GM12878 (cell line): ENCODE measurements at regions not wholly inside any gene's neighbourhood (a gene's known extent, or its start where the extent isn't known, plus 50 kb on each side); places are given as distances from the start of the nearest gene placed in this dataset.

Experiments
- ATAC-seq: fragments of 200-7000 bp; cut with Tn5 transposase; 3 replicates; pipeline ENCODE4 v1.9.1; 2020; ENCODE audit warnings: mild to moderate bottlenecking, moderate library complexity
- BruUV-seq: library from RNA; stranded (reverse); fragments of 400-500 nt; replicated peaks from 2 replicates; lab custom pipeline; 2021; lab: Mats Ljungman, UMichigan
- CTCF ChIA-PET: fragments of 300-600 bp; sonication (Branson Sonifier 250); formaldehyde crosslinking; extraction: SDS; loops from one replicate; lab custom pipeline; 2021; ENCODE audit warnings: inconsistent platforms; lab: Yijun Ruan, JAX
- POLR2A ChIA-PET: fragments of 350-600 bp; formaldehyde crosslinking; extraction: SDS; loops from one replicate; lab custom pipeline; 2021; ENCODE audit warnings: inconsistent platforms; lab: Charles Lee
- RAD21 ChIA-PET: fragments of 300-600 bp; sonication (Branson Sonifier 250); formaldehyde crosslinking; loops from one replicate; lab custom pipeline; 2023; ENCODE audit warnings: antibody characterized with exemption; ENCODE audit not compliant: unreplicated experiment; lab: Charles Lee
- SMC1A ChIA-PET: fragments of 300-600 bp; sonication (Branson Sonifier 250); formaldehyde crosslinking; loops from one replicate; lab custom pipeline; 2023; ENCODE audit not compliant: unreplicated experiment, uncharacterized antibody; lab: Charles Lee
- DNase-seq: peaks from one replicate; pipeline ENCODE4 v3.0.0-alpha.2; 2011; ENCODE audit warnings: low read depth, low spot score
- FAIRE-seq: peaks from 3 replicates; lab custom pipeline; 2011; peaks lifted over from hg19 to GRCh38; lab: Jason Lieb, UNC
- H2AFZ ChIP-seq: 2 replicates; pipeline ENCODE4 v1.6.0; 2011; ENCODE audit warnings: low read depth, low read length, control low read depth; ENCODE audit not compliant: control insufficient read depth
- H3K27ac ChIP-seq: 2 replicates; pipeline ENCODE4 v1.5.1; 2011; ENCODE audit warnings: control low read depth; ENCODE audit not compliant: control insufficient read depth, insufficient read depth
- H3K27me3 ChIP-seq, 2 experiments: replicated peaks in 1 of 2; 2 replicates each; pipeline versions ENCODE4 v1.6.0 to v1.6.1; 2011; ENCODE audit warnings: low read length in 1 of 2; ENCODE audit not compliant: control insufficient read depth in 2 of 2, insufficient read depth in 2 of 2
- H3K36me3 ChIP-seq, 2 experiments: 2 replicates each; pipeline ENCODE4 v1.5.1; 2011; ENCODE audit warnings: low read length in 1 of 2; ENCODE audit not compliant: control insufficient read depth in 2 of 2, insufficient read depth in 2 of 2
- H3K4me1 ChIP-seq: 2 replicates; pipeline ENCODE4 v1.6.1; 2011; ENCODE audit warnings: mild to moderate bottlenecking, low read length, moderate library complexity, mixed read lengths; ENCODE audit not compliant: control insufficient read depth, insufficient read depth
- H3K4me2 ChIP-seq: 2 replicates; pipeline ENCODE4 v1.6.0; 2011; ENCODE audit warnings: control low read depth; ENCODE audit not compliant: control insufficient read depth, insufficient read depth
- H3K4me3 ChIP-seq: fragments of 200-600 bp; sonication (generic); 2 replicates; pipeline ENCODE4 v1.5.1; 2016
- H3K79me2 ChIP-seq: 2 replicates; pipeline ENCODE4 v1.6.0; 2011; ENCODE audit warnings: low read length; ENCODE audit not compliant: control insufficient read depth, insufficient read depth
- H3K9ac ChIP-seq: 2 replicates; pipeline ENCODE4 v1.8.0; 2011; ENCODE audit warnings: low read length, control low read depth, mixed read lengths; ENCODE audit not compliant: control insufficient read depth, insufficient read depth
- H3K9me3 ChIP-seq: replicated peaks from 3 replicates; pipeline ENCODE4 v1.5.1; 2011; ENCODE audit warnings: mild to moderate bottlenecking, low read length; ENCODE audit not compliant: control insufficient read depth, insufficient read depth
- H4K20me1 ChIP-seq: 2 replicates; pipeline ENCODE4 v1.6.0; 2011; ENCODE audit not compliant: control insufficient read depth, insufficient read depth
- BMI1 ChIP-seq: fragments of 450-650 bp; IDR thresholded peaks from 2 replicates; pipeline ENCODE4 v1.6.1; 2016; ENCODE audit warnings: mild to moderate bottlenecking, moderate library complexity, borderline replicate concordance
- HSF1 ChIP-seq: fragments of 150-350 bp; IDR thresholded peaks from 2 replicates; pipeline ENCODE4 v1.6.1; 2014; ENCODE audit warnings: mild to moderate bottlenecking, low read depth, low read length
- KLF5 ChIP-seq: fragments of 450-650 bp; IDR thresholded peaks from 2 replicates; pipeline ENCODE4 v1.6.1; 2014; ENCODE audit warnings: mild to moderate bottlenecking; ENCODE audit not compliant: partially characterized antibody
- NFIC ChIP-seq: IDR thresholded peaks from 2 replicates; pipeline ENCODE4 v1.6.1; 2012; ENCODE audit warnings: low read depth, mild to moderate bottlenecking, inconsistent platforms, low read length, moderate library complexity
- SIN3A ChIP-seq: IDR thresholded peaks from 2 replicates; pipeline ENCODE4 v1.6.1; 2012; ENCODE audit warnings: low read depth, low read length, improper control_type of control experiment
- SRF ChIP-seq, 2 experiments: IDR thresholded peaks; 2 replicates each; pipeline ENCODE4 v1.6.1; 2011; ENCODE audit warnings: low read depth in 2 of 2, low read length in 2 of 2, mild to moderate bottlenecking in 1 of 2, moderate library complexity in 1 of 2
- TAF1 ChIP-seq: IDR thresholded peaks from 2 replicates; pipeline ENCODE4 v1.6.1; 2011; ENCODE audit warnings: mild to moderate bottlenecking, low read depth, low read length, borderline replicate concordance
- ZNF24 ChIP-seq: fragments of 450-650 bp; IDR thresholded peaks from 2 replicates; pipeline ENCODE4 v1.6.1; 2017; ENCODE audit warnings: antibody characterized with exemption, mild to moderate bottlenecking
- WGBS: methylation state at CpG from one replicate; pipeline ENCODE4 v1.1.6; 2016; ENCODE audit warnings: low lambda C conversion rate; ENCODE audit not compliant: insufficient replicate concordance, insufficient coverage; ENCODE audit errors: missing lambda C conversion rate; 5-methylcytosine and 5-hydroxymethylcytosine counted together
- in situ Hi-C: fragments of 300-500 bp; cut with MboI; formaldehyde crosslinking; loops from 9 replicates; pipeline ENCODE4 v1.14.3; 2018; ENCODE audit warnings: mixed read lengths
- intact Hi-C: fragments of 100-400 bp; cut with micrococcal nuclease; formaldehyde crosslinking; loops from one replicate; pipeline ENCODE4 v1.14.2; 2022; ENCODE audit not compliant: unreplicated experiment

- no peak for TF ChIP-seq KLF5
These were observed 225.3 kb upstream of the CDH4 start (continued) for GRCh38 chr20:61026731-61027130.

DNA sequence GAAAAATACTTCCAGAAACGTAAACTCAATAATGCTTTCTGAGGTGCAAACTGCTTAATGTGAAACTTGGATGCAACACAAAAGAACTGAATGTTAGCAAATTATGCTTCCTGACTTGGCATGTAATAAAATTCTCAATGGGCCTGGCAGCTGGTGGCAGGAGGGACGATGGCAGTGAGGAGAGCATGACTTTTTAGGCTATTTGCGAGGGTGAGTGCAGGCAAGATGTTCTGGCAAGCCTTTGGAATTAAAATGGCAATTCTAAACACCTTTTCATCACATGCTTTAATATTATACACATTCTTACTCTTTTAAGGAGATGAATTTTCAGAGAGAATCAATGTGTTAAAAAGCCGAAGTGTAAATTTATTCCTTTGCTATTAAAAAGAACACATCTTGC is 224.8 kb upstream of the CDH4 start:
- H3K4me3 ChIP-seq, result no peak overlapping the region
- no peaks in the 10 kb centered on the region for H3K27me3 ChIP-seq
- no peak overlapping the region for H3K9ac ChIP-seq
- no peak overlapping the region for H2AFZ ChIP-seq
- no peaks in the 10 kb centered on the region for H4K20me1 ChIP-seq
- no peaks in the 10 kb centered on the region for H3K79me2 ChIP-seq
- FAIRE-seq, result no peak
- TF ChIP-seq SRF (IDR thresholded peaks at IDR 0.05; ENCODE audit: low read depth in 2 of 2, low read length in 2 of 2) (no peak), SIN3A (no peak), ZNF24 (no peak), HSF1 (no peak), NFIC (no peak), BMI1 (no peak), TAF1 (no peak)
- in situ Hi-C loops (no loop called here), intact Hi-C loops (no loop called here)
- ATAC-seq, result no peak
- no peaks in the 10 kb centered on the region for H3K4me1 ChIP-seq
- POLR2A ChIA-PET, result no interaction called here
- H3K27ac ChIP-seq, result no peak overlapping the region
- BruUV-seq, result no TSS peak
- no peaks in the 10 kb centered on the region; the same call in 2 of the 3 replicates for H3K9me3 ChIP-seq
- RAD21 ChIA-PET, result no interaction called here
- DNase-seq, result no peak
- H3K4me2 ChIP-seq, result no peak overlapping the region
- 10% methylated on average over 4 of the region's 4 CpGs for WGBS
- H3K36me3 ChIP-seq, result no peaks in the 10 kb centered on the region
- CTCF ChIA-PET, result no interaction called here
- SMC1A ChIA-PET, result no interaction called here
